ENCODE measurements at regions not wholly inside any gene's neighbourhood (a gene's known extent, or its start where the extent isn't known, plus 50 kb on each side); places are given as distances from the start of the nearest gene placed in this dataset.

- no peak for DNase-seq
These were observed 492.1 kb upstream of the MYT1L start for GRCh38 chr2:2823061-2823753.

GRCh38 chr2:2822143-2822542 lies 491.1 kb upstream of the MYT1L start:
- no peak for DNase-seq

- DNase-seq = no peak
These were observed 481.6 kb upstream of the MYT1L start for GRCh38 chr2:2812648-2813047.

- no peak for DNase-seq
These were observed 481.0 kb upstream of the MYT1L start for GRCh38 chr2:2812117-2812516.

GRCh38 chr2:2810504-2810903 lies 479.4 kb upstream of the MYT1L start:
- DNase-seq = no peak

- DNase-seq = no peak
These were observed 478.7 kb upstream of the MYT1L start for GRCh38 chr2:2809771-2810170.

- no peak for DNase-seq
These were observed 477.5 kb upstream of the MYT1L start for GRCh38 chr2:2808551-2809058.

- no peak for DNase-seq
These were observed 475.6 kb upstream of the MYT1L start for GRCh38 chr2:2806711-2807110.

GRCh38 chr2:2805263-2805662 lies 474.2 kb upstream of the MYT1L start:
- no peak for DNase-seq

- DNase-seq = no peak
These were observed 473.5 kb upstream of the MYT1L start for GRCh38 chr2:2804528-2804927.

- no peak for DNase-seq
These were observed 470.4 kb upstream of the MYT1L start for GRCh38 chr2:2801458-2801857.

- DNase-seq = no peak
These were observed 469.6 kb upstream of the MYT1L start for GRCh38 chr2:2800697-2801096.

GRCh38 chr2:2800001-2800400 lies 468.9 kb upstream of the MYT1L start:
- no peak for DNase-seq

GRCh38 chr2:2799151-2799697 lies 468.1 kb upstream of the MYT1L start:
- DNase-seq = no peak

- DNase-seq = no peak
These were observed 467.3 kb upstream of the MYT1L start for GRCh38 chr2:2798337-2798736.

GRCh38 chr2:2797797-2798196 lies 466.7 kb upstream of the MYT1L start:
- no peak for DNase-seq

GRCh38 chr2:2796207-2796606 lies 465.1 kb upstream of the MYT1L start:
- DNase-seq = no peak

GRCh38 chr2:2795438-2796091 lies 464.5 kb upstream of the MYT1L start:
- DNase-seq = no peak

GRCh38 chr2:2793925-2794560 lies 463.0 kb upstream of the MYT1L start:
- no peak for DNase-seq

- no peak for DNase-seq
These were observed 462.4 kb upstream of the MYT1L start for GRCh38 chr2:2793514-2793913.

GRCh38 chr2:2791606-2792005 lies 460.5 kb upstream of the MYT1L start:
- DNase-seq = no peak

GRCh38 chr2:2791031-2791430 lies 460.0 kb upstream of the MYT1L start:
- no peak for DNase-seq

- DNase-seq = no peak
These were observed 457.0 kb upstream of the MYT1L start for GRCh38 chr2:2788076-2788475.
